ENCODE measurements at regions not wholly inside any gene's neighbourhood (a gene's known extent, or its start where the extent isn't known, plus 50 kb on each side); places are given as distances from the start of the nearest gene placed in this dataset.

DNA sequence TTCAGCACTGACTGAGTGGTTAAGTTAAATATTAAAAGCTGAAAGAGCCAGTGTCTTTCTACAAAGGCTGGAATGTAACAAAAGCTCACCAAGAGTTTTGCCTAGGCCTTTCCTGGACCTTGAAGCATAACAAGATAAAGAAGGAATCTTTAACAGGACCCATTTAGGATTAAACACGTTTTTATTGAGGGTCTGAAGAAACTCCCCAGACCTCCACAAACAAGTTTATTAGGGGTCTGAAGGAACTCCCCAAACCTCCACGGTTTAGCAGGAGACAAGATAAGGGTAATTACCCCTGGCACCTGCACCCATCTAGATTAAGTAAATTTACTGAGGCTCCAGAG is 104.0 kb downstream of the ACAA2 start:
- intact Hi-C loops (cut with DNase I) = no loop called here
- no peak for ATAC-seq
- H3K4me3 ChIP-seq = no peak overlapping the region
- no peak overlapping the region for H3K27ac ChIP-seq
- H3K27me3 ChIP-seq = no peaks in the 10 kb centered on the region
- H3K9me3 ChIP-seq = no peaks in the 10 kb centered on the region
- H3K36me3 ChIP-seq = no peaks in the 10 kb centered on the region
- 44% methylated on average over 2 of the region's 2 CpGs for WGBS (ENCODE audit: insufficient coverage, low coverage, low lambda C conversion rate, missing lambda C conversion rate)
- no peak for TF ChIP-seq POLR2A (IDR thresholded peaks at IDR 0.05)
- TF ChIP-seq, protein P1, sequence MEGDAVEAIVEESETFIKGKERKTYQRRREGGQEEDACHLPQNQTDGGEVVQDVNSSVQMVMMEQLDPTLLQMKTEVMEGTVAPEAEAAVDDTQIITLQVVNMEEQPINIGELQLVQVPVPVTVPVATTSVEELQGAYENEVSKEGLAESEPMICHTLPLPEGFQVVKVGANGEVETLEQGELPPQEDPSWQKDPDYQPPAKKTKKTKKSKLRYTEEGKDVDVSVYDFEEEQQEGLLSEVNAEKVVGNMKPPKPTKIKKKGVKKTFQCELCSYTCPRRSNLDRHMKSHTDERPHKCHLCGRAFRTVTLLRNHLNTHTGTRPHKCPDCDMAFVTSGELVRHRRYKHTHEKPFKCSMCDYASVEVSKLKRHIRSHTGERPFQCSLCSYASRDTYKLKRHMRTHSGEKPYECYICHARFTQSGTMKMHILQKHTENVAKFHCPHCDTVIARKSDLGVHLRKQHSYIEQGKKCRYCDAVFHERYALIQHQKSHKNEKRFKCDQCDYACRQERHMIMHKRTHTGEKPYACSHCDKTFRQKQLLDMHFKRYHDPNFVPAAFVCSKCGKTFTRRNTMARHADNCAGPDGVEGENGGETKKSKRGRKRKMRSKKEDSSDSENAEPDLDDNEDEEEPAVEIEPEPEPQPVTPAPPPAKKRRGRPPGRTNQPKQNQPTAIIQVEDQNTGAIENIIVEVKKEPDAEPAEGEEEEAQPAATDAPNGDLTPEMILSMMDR (IDR thresholded peaks at IDR 0.05) = no peak
- DNase-seq = no peak
- no peaks in the 10 kb centered on the region for H3K4me1 ChIP-seq

DNA sequence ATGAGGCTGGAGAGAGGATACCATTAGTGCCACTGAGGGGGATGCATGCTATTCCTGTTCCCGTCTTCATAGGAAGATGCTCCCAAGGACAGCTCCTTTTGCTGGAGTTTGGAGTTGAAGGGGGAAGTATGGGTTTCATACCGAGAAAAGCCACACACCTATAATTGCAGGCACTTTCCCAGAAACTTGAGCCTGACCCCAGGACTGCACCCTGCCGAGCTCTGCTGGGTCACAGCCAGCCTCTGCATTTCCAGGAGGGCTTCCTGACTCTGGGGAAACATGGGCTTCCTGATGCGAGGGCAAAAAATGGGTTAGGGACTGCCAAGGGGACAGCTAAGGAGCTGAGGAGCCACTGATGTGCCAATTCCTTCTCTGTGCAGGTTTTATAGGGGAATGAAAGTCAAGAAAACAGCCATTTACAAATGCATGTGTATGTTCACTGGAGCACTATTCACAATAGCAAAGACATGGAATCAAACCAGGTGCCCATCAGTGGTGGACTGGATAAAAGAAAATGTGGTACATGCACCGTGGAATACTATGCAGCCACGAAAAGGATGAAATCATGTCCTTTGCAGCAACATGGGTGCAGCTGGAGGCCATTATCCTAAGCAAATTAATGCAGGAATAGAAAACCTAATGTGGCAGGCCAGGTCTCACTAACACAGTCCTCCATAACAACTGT is 104.5 kb downstream of the ACAA2 start:
- intact Hi-C loops (cut with DNase I) = no loop called here

GRCh38 chr18:49707599-49707998 is 105.7 kb downstream of the ACAA2 start:
- Histone ChIP-seq H3K4me1 (no peaks in the 10 kb centered on the region), H3K4me3 (no peak overlapping the region), H3K27me3 (no peaks in the 10 kb centered on the region), H3K36me3 (no peaks in the 10 kb centered on the region), H3K9me3 (no peaks in the 10 kb centered on the region), H3K27ac (no peak overlapping the region)
- intact Hi-C loops (cut with DNase I) = no loop called here
- TF ChIP-seq, protein P1 (IDR thresholded peaks at IDR 0.05) = no peak
- no peak for ATAC-seq
- no peak for DNase-seq
- 83% methylated on average over 2 of the region's 3 CpGs for WGBS (ENCODE audit: insufficient coverage, low coverage, low lambda C conversion rate, missing lambda C conversion rate)

More for the DNA sequence above, 104.5 kb downstream of the ACAA2 start:
- Histone ChIP-seq H3K36me3 (no peaks in the 10 kb centered on the region), H3K9me3 (no peaks in the 10 kb centered on the region), H3K4me1 (no peaks in the 10 kb centered on the region), H3K4me3 (no peak overlapping the region), H3K27me3 (no peaks in the 10 kb centered on the region), H3K27ac (no peak overlapping the region)
- WGBS (ENCODE audit: insufficient coverage, low coverage, low lambda C conversion rate, missing lambda C conversion rate) = 86% methylated on average over 4 of the region's 6 CpGs
- TF ChIP-seq POLR2A (IDR thresholded peaks at IDR 0.05) = no peak
- TF ChIP-seq, protein P1 (IDR thresholded peaks at IDR 0.05) = no peak
- DNase-seq = no peak
- ATAC-seq = no peak

DNA sequence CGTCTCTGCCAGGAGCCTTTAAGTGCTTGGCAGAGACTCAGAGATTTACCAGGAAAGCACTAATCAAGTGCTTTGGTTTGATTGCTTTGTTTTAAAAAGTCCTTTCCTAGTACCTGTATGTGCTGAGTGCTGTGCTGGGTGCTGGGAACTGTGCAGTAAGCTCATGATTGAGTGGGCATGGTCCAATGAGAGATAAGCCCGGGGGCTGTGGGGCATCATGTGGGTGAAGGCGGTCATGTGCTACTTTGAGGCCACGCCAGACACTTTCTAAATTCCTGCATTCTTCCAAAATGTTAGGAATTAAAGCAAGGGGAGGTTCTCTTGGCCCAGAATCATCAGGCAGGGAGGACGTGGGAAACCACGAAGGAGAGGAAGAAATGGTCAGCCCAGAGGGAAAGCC is 109.0 kb downstream of the ACAA2 start:
- 57% methylated on average over 6 of the region's 6 CpGs for WGBS (ENCODE audit: insufficient coverage, low coverage, low lambda C conversion rate, missing lambda C conversion rate)
- TF ChIP-seq POLR2A (IDR thresholded peaks at IDR 0.05) = no peak
- TF ChIP-seq, protein P1 (IDR thresholded peaks at IDR 0.05) = no peak
- H3K27me3 ChIP-seq = no peaks in the 10 kb centered on the region
- intact Hi-C loops (cut with DNase I) = no loop called here
- no peak for ATAC-seq
- H3K4me1 ChIP-seq = no peaks in the 10 kb centered on the region
- H3K27ac ChIP-seq = no peak overlapping the region
- H3K36me3 ChIP-seq = peaks cover 0 to 5% (median 0%) of the 10 kb centered on the region in 4 donors
- no peaks in the 10 kb centered on the region for H3K9me3 ChIP-seq
- H3K4me3 ChIP-seq = no peak overlapping the region
- no peak for DNase-seq

- TF ChIP-seq, protein P1 (IDR thresholded peaks at IDR 0.05) = no peak
- TF ChIP-seq POLR2A (IDR thresholded peaks at IDR 0.05) = no peak
- intact Hi-C loops (cut with DNase I) = no loop called here
- 68% methylated on average over 5 of the region's 5 CpGs for WGBS (ENCODE audit: insufficient coverage, low coverage, low lambda C conversion rate, missing lambda C conversion rate)
- Histone ChIP-seq H3K9me3 (no peaks in the 10 kb centered on the region), H3K4me1 (no peaks in the 10 kb centered on the region), H3K27me3 (no peaks in the 10 kb centered on the region), H3K27ac (no peak overlapping the region), H3K36me3 (peaks cover 0 to 5% (median 0%) of the 10 kb centered on the region in 4 donors), H3K4me3 (no peak overlapping the region)
- no peak for ATAC-seq
- no peak for DNase-seq
Measured at GRCh38 chr18:49701190-49701589, 112.1 kb downstream of the ACAA2 start.
